NCI-H2196 treated with DMSO at 0.1 percent for 48 hours (cell line): ENCODE measurements at regions not wholly inside any gene's neighbourhood (a gene's known extent, or its start where the extent isn't known, plus 50 kb on each side); places are given as distances from the start of the nearest gene placed in this dataset.

Experiments used
- DNase-seq: peaks from one replicate; lab custom pipeline; 2025; ENCODE audit not compliant: unreplicated experiment; lab: John Stamatoyannopoulos, UW

DNA sequence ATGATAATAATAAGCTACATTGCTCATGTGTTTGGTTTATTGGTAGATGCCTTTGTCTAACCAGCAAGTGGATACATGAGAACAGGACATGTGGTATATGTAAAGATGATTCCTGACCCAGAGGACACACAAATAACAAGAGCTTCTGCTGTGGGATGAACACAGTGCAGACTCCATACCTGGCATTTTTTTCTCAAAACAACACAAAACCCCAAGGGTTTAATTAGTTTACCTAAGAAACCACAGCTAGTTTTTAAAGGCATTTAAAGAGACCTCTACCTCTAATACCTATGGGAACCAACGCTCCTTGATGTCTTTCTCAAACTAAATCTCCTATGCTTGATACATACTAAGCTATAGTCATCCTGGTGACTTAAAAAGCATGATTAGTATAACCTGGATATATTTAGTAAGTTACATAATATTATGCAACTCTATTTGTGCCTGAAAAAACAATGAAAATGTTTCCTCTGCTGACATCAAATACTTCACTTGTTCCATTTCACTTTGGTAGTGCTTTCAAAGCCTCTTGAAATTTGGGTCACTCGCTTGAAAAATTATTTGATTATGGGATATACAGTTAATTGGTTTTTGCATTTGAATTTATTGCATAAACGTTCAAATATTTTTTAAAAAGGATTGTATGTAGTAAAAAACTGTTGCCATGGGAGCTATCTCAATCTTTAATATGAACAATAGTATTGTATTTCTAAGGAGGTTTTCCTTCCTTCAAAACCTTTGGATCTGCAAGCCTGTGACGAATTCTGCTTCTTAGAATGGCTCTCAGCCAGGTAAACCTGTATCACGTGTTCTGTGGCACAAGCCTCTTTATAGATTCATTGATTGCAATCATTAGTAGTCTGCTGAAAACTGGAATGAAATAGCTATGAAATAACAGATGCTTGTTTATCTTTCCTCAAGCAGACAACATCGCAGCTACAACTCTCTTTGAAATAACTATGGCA is 233.0 kb upstream of the KCNMB2 start:
- DNase-seq, result no peak

- no peak for DNase-seq
These were observed 231.3 kb upstream of the KCNMB2 start for GRCh38 chr3:178304758-178305467.

DNA sequence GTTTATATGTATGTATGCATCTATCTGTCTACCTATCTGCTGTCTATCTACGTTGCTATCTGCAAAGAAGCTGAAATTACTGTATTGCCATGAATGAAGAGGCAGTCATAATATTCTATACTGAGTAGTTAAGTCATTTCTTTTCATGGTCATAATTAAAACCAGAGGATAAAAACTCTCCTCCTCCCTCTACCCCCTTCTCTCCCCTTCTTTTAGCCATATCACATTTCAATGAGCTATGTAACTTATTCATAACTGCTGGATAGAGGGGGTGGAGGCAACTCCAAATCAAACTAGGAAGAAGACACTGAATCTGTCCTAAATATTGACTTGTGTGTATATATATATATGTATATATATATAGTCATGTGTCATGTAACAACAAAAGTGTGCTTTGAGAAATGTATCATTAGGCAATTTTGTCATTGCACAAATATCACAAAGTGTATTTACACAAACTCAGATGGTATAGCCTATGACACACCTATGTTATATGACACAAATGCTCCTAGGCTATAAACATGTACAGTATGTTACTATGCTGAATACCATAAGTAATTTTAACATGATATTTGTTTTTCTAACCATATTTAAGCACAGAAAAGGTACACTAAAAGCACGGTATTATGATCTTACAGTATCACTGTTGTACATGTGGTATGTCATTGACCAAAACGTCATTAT is 229.7 kb upstream of the KCNMB2 start:
- DNase-seq, result no peak

GRCh38 chr3:178308771-178309170 is 227.5 kb upstream of the KCNMB2 start:
- DNase-seq, result no peak

- DNase-seq, result no peak
These were observed 225.3 kb upstream of the KCNMB2 start for GRCh38 chr3:178310949-178311348.

DNA sequence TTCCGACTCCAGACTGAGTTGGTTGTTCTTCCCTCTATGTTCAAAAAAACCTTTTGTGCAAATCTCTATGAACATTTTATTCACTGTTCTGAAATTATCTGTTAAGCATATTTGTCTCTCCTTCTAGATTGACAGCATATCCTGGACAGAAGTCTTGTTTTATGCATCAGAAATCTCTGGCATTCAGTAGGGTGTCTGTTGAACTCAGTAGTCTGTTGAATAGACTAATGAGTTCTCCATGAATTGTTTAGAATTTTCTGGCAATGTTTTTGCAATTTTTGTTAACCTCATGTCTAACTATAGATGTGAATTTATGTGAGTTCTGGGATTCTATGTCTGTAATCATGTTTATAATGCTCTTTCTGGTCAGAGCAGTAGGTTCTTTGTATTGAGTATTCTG is 222.5 kb upstream of the KCNMB2 start:
- no peak for DNase-seq

DNA sequence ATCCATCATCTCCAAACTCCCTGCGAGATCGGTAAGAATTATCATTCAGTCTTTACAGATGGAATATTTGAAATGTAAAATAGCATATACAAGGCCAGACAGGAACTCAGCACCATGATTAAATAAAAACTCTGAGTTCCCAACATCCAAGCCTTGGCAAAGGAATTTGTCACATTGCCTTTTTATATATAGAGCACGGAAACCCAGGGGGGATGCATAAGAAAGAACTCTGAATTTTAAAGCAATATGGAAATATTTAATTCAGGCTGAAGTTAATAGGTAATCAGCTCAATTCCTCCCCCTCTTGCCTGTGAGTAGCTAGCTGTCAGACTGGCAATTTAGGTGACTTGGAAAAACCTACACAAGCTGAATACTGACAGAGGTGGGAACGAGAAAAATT is 217.9 kb upstream of the KCNMB2 start:
- no peak for DNase-seq

DNA sequence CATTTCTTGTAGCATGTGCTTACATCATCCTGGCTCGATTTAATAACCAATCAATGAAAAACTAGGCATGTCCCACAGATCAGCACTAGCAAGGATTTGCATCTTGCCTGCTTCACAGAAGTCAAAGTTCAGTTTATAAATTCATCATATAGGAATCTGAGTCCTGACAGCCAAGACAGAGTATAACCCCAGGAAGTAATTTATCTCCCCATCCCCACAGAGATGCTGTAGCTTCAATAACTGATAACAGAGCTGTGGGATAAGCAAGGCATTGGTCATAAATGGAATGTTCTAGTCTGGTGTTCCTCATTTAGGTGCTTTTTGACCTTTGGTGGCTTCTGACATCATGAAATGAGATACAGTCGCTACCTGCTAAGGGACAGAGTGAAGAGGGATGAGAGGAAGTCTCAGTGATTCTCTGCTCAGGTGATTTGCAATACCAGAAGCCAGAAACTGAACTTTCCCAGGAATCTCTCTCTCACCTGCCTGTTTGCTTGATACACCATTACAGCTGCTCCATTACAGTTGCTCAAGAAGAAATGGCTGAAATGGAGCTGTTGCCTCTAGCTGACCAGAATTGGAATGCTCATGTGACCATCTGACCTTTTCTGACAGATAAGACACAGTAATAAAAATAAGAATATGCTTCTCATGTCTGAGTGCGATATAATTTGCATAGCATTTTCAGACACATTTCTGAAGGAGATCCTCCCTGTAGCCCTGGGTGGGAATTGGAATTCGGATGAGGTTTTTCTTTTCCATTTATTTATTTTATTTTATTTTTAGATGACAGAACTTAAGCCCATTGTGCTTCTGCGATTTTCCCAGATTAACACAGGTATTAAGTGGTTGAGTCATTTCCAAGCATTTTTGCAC is 217.1 kb upstream of the KCNMB2 start:
- DNase-seq, result no peak

GRCh38 chr3:178320456-178321351 is 215.5 kb upstream of the KCNMB2 start:
- peak; percentile 56 for DNase-seq

- DNase-seq, result no peak
These were observed 211.9 kb upstream of the KCNMB2 start for GRCh38 chr3:178324356-178324755.

GRCh38 chr3:178325330-178325729 is 210.9 kb upstream of the KCNMB2 start:
- peak; percentile 37 for DNase-seq

DNA sequence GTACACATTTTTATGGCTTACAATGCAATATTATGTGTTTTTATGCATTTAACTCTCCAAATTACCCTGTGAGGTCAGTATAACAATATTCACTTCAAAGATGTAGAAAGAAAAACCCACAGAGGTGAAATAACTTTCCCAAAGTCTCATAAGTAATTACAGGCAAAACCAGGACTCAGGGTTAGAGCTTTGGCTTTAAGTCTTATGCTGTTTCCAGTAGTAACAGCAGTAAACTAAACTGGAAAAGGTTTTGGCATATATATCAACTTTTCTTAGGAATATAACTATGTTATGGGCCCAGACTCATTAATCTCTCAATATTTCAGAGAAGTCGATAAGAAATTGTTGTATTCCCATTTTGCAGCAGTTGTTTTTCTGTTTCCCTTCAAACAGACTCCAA is 206.3 kb upstream of the KCNMB2 start:
- DNase-seq, result no peak

DNA sequence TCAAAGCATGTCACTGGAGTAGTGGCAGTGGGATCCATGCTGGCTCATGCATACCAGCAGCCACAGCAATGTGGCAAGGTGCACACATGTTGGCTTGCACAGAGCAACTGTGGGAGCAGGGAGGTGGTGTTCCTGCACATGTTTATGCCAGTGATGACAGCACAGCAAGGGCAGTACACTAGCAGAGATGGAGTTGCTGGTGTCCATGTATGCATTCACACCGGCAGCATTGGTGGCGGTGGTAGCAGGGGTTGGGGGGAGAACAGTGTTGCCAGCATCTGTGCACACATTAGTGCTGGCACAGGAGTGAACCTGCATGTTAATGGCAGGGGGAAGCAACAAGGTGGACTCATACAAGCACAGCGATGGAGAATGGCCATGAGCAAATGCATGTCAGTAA is 202.0 kb upstream of the KCNMB2 start:
- DNase-seq, result no peak

GRCh38 chr3:178336336-178336735 is 199.9 kb upstream of the KCNMB2 start:
- no peak for DNase-seq

- no peak for DNase-seq
These were observed 195.7 kb upstream of the KCNMB2 start for GRCh38 chr3:178340506-178340905.

- no peak for DNase-seq
These were observed 194.6 kb upstream of the KCNMB2 start for GRCh38 chr3:178341636-178342035.

DNA sequence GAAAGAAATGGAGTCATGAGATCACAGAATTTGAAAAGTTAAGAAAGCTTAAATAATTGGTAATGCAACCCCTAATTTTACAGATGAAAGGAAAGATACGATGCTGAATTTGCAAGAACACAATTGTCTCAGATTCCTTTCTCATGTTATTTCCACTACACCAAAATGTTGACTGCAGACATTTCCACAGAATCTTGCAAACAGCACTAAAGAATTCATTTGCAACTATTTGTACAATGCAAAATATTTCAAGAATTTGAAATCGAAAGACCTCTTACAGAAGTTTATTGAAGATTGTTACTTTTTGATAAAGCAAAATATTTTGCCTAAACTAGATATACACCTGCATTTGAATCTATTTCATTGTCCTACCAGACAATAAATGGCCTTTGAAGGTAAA is 194.1 kb upstream of the KCNMB2 start:
- no peak for DNase-seq

DNA sequence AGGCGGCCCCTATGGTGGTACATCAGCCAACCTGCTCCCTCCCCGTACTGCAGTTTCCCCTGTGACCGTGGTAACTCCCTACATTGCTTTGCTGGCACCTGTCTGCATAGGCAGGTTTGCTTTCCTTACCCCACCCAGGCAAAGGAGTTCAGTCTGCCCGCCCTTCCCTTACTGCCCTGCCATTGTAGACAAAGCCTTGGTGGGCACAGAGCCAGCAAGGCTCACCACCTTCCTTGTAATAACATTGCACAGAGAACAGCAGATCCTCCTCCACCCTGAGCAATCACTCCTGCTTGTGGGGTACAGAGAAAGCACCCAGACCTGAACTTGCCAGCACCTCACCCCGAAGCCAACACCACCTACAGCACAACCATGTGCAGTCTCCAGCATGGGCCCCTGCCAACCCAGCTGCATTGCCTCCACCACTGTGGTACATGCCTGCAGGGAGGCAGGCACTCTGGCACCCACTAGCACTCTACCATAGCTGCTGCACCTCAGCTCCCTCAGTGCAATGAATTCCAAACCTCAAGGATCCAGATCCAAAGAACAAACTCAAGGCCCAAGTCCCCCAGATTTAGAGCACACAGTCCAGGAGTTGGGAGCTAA is 192.7 kb upstream of the KCNMB2 start:
- no peak for DNase-seq

DNA sequence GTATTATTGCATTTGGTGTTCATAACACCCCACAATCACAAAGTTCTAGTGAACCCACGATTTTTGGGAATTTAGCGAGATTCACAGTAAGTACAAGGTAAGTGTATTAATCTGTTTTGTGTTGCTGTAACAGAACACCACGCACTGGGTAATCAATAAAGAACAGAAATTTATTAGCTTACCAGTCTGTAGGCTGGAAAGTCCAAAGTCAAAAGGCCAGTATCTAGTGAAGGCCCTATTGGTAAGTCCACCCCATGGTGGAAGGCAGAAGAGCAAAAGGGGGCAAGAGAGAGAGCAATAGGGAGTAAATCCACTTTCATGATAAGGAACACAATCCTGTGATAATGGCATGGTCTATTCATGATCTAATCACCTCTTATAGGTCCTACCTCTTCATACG is 190.3 kb upstream of the KCNMB2 start:
- no peak for DNase-seq
